ENCODE measurements at regions not wholly inside any gene's neighbourhood (a gene's known extent, or its start where the extent isn't known, plus 50 kb on each side); places are given as distances from the start of the nearest gene placed in this dataset.

DNA sequence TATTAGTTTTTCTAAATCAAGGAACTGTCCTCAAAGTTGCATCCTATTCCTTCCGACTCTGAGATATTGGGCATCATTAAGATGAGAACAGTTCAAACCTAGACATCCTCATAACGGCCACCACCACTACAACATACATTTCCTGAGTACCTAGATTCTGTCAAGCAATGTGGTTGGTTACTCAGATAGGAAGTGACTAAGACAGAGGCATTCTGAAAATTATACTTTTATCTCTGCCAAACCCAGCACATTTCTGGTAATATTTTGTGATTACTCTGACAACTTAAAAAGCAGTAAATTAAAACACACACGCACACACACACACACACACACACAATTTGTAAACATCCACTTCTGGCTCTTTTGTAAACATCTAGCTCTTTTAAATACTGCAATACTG is 291.2 kb upstream of the MEOX2 start:
- TF ChIP-seq, protein P1, sequence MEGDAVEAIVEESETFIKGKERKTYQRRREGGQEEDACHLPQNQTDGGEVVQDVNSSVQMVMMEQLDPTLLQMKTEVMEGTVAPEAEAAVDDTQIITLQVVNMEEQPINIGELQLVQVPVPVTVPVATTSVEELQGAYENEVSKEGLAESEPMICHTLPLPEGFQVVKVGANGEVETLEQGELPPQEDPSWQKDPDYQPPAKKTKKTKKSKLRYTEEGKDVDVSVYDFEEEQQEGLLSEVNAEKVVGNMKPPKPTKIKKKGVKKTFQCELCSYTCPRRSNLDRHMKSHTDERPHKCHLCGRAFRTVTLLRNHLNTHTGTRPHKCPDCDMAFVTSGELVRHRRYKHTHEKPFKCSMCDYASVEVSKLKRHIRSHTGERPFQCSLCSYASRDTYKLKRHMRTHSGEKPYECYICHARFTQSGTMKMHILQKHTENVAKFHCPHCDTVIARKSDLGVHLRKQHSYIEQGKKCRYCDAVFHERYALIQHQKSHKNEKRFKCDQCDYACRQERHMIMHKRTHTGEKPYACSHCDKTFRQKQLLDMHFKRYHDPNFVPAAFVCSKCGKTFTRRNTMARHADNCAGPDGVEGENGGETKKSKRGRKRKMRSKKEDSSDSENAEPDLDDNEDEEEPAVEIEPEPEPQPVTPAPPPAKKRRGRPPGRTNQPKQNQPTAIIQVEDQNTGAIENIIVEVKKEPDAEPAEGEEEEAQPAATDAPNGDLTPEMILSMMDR (IDR thresholded peaks at IDR 0.05; ENCODE audit: low read depth, low read length, poor library complexity, severe bottlenecking) = no peak
- TF ChIP-seq EZH2phosphoT487 (IDR thresholded peaks at IDR 0.05; ENCODE audit: borderline replicate concordance, low read length) = no peak

Data from DOHH2 (cell line).